ENCODE measurements at regions not wholly inside any gene's neighbourhood (a gene's known extent, or its start where the extent isn't known, plus 50 kb on each side); places are given as distances from the start of the nearest gene placed in this dataset.

- 83% methylated on average over 6 of the region's 9 CpGs for WGBS (ENCODE audit: insufficient coverage)
These were observed 530.6 kb upstream of the ROBO2 start for GRCh38 chr3:76509179-76509830.

DNA sequence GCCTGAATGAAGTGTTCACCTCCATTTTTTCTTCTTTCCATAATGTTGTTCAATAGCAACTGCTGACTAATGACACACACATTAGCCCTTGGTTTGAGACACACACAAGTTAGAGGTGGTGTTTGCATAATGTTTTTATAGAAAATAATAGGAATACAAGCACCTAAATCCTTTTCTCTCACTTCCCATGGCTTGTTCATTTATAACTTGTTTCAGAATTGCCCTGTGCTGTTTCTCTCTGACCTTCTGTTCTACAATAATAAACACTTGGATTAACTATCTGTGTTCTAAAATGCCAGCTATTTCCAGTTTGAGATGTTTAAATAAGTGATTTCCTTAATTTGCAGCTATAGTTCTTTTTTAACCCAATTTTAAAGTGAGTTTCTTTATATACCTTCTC is 525.1 kb upstream of the ROBO2 start:
- intact Hi-C loops (cut with micrococcal nuclease): no loop called here
- ChIA-PET CTCF (no interaction called here), POLR2A (no interaction called here)
- Histone ChIP-seq H3K27me3 (replicated peaks in 1 of 4; ENCODE audit: control extremely low read depth in 1 of 4, control insufficient read depth in 3 of 4, insufficient read depth in 4 of 4, low read length in 3 of 4) (no peaks in the 10 kb centered on the region), H3K4me1 (ENCODE audit: control insufficient read depth in 2 of 2, insufficient read depth in 2 of 2, low read length in 2 of 2) (no peaks in the 10 kb centered on the region), H3K9ac (ENCODE audit: low read length) (no peak overlapping the region), H3K4me2 (replicated peaks; ENCODE audit: low read depth, low read length, poor library complexity, severe bottlenecking) (no peak overlapping the region), H3K4me3 (ENCODE audit: control extremely low read depth in 1 of 5, extremely low read depth in 1 of 5, insufficient read depth in 1 of 5, low read depth in 2 of 5, low read length in 4 of 5) (no peak overlapping the region), H3K27ac (ENCODE audit: low read length in 2 of 2) (no peak overlapping the region), H3K9me3 (ENCODE audit: control extremely low read depth in 1 of 3, control insufficient read depth in 2 of 3, insufficient read depth in 1 of 3, low read length in 2 of 3) (peaks cover 0 to under 1% (median 0%) of the 10 kb centered on the region in 3 donors), H4K20me1 (ENCODE audit: control insufficient read depth, insufficient read depth, low read length, poor library complexity, severe bottlenecking) (no peaks in the 10 kb centered on the region), H2AFZ (ENCODE audit: insufficient read depth, low read depth, low read length, poor library complexity, severe bottlenecking) (no peak overlapping the region), H3K36me3 (replicated peaks in 1 of 2; ENCODE audit: control extremely low read depth in 1 of 2, control insufficient read depth in 1 of 2, extremely low read depth in 1 of 2, insufficient read depth in 2 of 2, low read length in 1 of 2) (no peaks in the 10 kb centered on the region), H3K79me2 (ENCODE audit: control insufficient read depth, insufficient read depth, low read length) (no peaks in the 10 kb centered on the region)
- Mint-ChIP-seq H3K4me1 (no peaks in the 10 kb centered on the region), H3K27ac (no peak overlapping the region), H3K9me3 (ENCODE audit: insufficient read depth) (peaks cover 5% of the 10 kb centered on the region), H3K4me3 (no peak overlapping the region), H3K27me3 (no peaks in the 10 kb centered on the region)
- TF ChIP-seq EZH2 (IDR thresholded peaks at IDR 0.05; ENCODE audit: borderline replicate concordance, insufficient read depth, low read depth, low read length, poor library complexity, severe bottlenecking): no peak
- TF ChIP-seq CTCF (IDR thresholded peaks at IDR 0.05): no peak
- no peak for DNase-seq
- no peak for ATAC-seq (ENCODE audit: low read depth)

More at GRCh38 chr3:76509179-76509830, 530.6 kb upstream of the ROBO2 start:
- no peaks in the 10 kb centered on the region for H3K9me3 Mint-ChIP-seq (ENCODE audit: insufficient read depth)
- DNase-seq: no peak
- H3K27ac Mint-ChIP-seq: no peak overlapping the region
- Histone ChIP-seq H3K4me2 (replicated peaks; ENCODE audit: low read depth, low read length, poor library complexity, severe bottlenecking) (no peak overlapping the region), H3K4me1 (ENCODE audit: control insufficient read depth in 2 of 2, insufficient read depth in 2 of 2, low read length in 2 of 2) (no peaks in the 10 kb centered on the region), H2AFZ (ENCODE audit: insufficient read depth, low read depth, low read length, poor library complexity, severe bottlenecking) (no peak overlapping the region), H3K4me3 (ENCODE audit: control extremely low read depth in 1 of 5, extremely low read depth in 1 of 5, insufficient read depth in 1 of 5, low read depth in 2 of 5, low read length in 4 of 5) (no peak overlapping the region), H3K27ac (ENCODE audit: low read length in 2 of 2) (no peak overlapping the region), H3K36me3 (replicated peaks in 1 of 2; ENCODE audit: control extremely low read depth in 1 of 2, control insufficient read depth in 1 of 2, extremely low read depth in 1 of 2, insufficient read depth in 2 of 2, low read length in 1 of 2) (no peaks in the 10 kb centered on the region), H4K20me1 (ENCODE audit: control insufficient read depth, insufficient read depth, low read length, poor library complexity, severe bottlenecking) (no peaks in the 10 kb centered on the region), H3K79me2 (ENCODE audit: control insufficient read depth, insufficient read depth, low read length) (no peaks in the 10 kb centered on the region), H3K9me3 (ENCODE audit: control extremely low read depth in 1 of 3, control insufficient read depth in 2 of 3, insufficient read depth in 1 of 3, low read length in 2 of 3) (peaks cover 0 to 3% (median 0%) of the 10 kb centered on the region in 3 donors), H3K27me3 (replicated peaks in 1 of 4; ENCODE audit: control extremely low read depth in 1 of 4, control insufficient read depth in 3 of 4, insufficient read depth in 4 of 4, low read length in 3 of 4) (no peaks in the 10 kb centered on the region), H3K9ac (ENCODE audit: low read length) (no peak overlapping the region)
- no peak for TF ChIP-seq EZH2 (IDR thresholded peaks at IDR 0.05; ENCODE audit: borderline replicate concordance, insufficient read depth, low read depth, low read length, poor library complexity, severe bottlenecking)
- no peak for TF ChIP-seq CTCF (IDR thresholded peaks at IDR 0.05)
- no peaks in the 10 kb centered on the region for H3K27me3 Mint-ChIP-seq
- H3K4me3 Mint-ChIP-seq: no peak overlapping the region
- ChIA-PET CTCF (no interaction called here), POLR2A (no interaction called here)
- H3K4me1 Mint-ChIP-seq: no peaks in the 10 kb centered on the region
- no peak for ATAC-seq (ENCODE audit: low read depth)
- intact Hi-C loops (cut with micrococcal nuclease): no loop called here
